DMS53 treated with DMSO at 0.1 percent for 48 hours (cell line): ENCODE measurements at regions not wholly inside any gene's neighbourhood (a gene's known extent, or its start where the extent isn't known, plus 50 kb on each side); places are given as distances from the start of the nearest gene placed in this dataset.
A peak's percentile ranks its signal among the peaks of the same experiment; 100 is the strongest.

ENCODE experiments used
- DNase-seq: peaks from one replicate; lab custom pipeline; 2025; ENCODE audit not compliant: unreplicated experiment; lab: John Stamatoyannopoulos, UW

GRCh38 chr2:234840336-234840735, 111.5 kb upstream of the SH3BP4 start:
- DNase-seq, result no peak

- DNase-seq, result no peak
Observed at GRCh38 chr2:234839285-234839684, 112.5 kb upstream of the SH3BP4 start.

GRCh38 chr2:234836271-234836670, 115.5 kb upstream of the SH3BP4 start:
- DNase-seq, result no peak

- DNase-seq, result no peak
Observed at GRCh38 chr2:234835738-234836137, 116.1 kb upstream of the SH3BP4 start.

GRCh38 chr2:234834228-234834923, 117.4 kb upstream of the SH3BP4 start:
- no peak for DNase-seq

DNA sequence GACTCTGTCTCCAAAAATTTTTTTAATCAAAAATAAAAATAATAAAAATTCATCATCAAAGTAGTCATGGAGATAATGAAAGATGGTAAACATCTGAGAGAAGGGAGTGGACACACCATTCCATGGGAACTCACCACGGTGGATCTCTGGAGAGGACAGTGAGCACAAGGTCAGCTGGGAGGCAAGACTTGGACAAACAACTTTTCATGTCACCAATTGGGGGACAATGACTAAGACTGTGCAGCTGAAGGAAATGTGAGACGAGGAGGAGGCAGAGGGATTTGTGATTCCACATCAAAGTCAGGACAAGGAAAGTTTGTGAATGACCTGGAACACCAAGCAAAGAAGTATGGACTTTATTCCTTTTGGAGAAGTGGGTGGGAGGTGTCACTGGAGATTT, 121.0 kb upstream of the SH3BP4 start:
- no peak for DNase-seq

DNA sequence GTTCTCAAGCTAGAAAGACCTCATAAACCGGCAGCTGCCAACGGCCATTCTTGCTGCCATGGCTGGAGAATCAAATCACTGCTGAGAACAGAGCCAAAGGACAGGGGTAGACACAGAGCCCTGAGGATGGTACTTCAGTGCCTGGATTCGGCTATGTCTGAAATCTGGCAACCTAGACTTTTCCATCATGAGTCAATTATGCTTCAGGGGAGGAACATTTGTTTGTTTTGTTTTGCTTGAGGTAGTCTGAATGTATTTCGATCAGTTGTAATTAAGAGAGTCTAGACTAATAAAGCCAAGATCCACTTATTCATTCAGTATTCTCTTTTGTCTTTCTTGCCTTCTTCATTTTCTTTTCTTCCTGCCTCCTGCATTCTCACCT, 122.8 kb upstream of the SH3BP4 start:
- no peak for DNase-seq

- no peak for DNase-seq
Observed at GRCh38 chr2:234828382-234829073, 123.3 kb upstream of the SH3BP4 start.

GRCh38 chr2:234827096-234827860, 124.5 kb upstream of the SH3BP4 start:
- DNase-seq, result no peak

GRCh38 chr2:234826681-234827080, 125.1 kb upstream of the SH3BP4 start:
- no peak for DNase-seq

GRCh38 chr2:234825616-234826015, 126.2 kb upstream of the SH3BP4 start:
- DNase-seq, result no peak

GRCh38 chr2:234823877-234824376, 127.9 kb upstream of the SH3BP4 start:
- peak; percentile 11 for DNase-seq

DNA sequence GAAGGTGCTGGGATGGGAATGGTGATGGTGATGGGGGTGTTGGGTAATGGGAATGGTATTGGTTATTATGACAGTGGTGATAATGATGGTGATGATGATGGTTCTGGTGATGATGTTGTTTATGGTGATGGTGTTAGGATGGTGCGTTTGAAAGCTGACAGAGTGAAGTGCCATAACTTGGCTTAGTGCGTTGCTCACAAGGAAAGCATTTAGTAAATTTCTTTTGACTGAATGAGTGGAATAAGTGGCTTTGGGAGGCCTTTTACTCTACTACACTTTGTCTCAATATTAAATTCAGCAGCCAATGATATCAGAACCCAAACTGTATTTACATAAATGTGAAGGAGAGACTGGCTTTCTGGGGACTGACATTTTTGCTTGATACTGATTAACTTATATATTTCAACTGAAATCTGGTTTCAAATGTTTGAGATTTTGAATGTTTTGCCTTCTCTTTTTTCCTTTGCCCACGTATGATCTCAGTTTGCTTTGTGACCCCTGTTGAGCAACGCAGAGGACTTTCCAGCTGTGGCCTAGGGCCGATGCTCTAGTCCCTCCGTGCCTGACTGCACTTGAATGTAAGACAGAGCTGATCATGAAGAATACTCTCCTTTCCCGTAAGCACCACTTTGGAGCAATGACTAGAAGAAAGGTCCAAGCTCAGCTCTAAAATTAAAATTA, 128.5 kb upstream of the SH3BP4 start:
- DNase-seq, result no peak

DNA sequence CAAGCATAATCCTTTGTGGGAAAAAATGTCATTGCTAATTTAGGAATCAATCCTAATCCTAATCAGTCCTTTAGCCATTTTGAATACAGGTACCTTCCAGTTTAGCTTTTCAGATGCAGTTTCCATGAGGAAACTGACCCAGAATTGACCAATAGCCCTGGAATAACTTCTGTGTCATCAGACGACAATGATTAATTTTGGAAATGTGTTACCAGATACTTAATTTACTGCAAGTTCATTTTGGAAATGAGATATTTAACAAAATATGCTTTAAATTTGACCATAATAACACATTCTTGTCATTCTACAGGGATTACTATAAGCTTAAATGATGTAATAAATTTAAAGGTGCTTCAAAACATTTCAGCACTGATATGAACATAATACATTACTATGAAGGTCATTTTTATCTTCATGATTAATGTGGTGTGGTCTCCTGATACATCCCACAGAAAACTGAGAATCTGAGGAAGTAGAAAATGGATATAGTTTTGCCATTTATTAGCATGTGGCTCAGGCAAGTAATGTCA, 129.8 kb upstream of the SH3BP4 start:
- DNase-seq, result no peak

DNA sequence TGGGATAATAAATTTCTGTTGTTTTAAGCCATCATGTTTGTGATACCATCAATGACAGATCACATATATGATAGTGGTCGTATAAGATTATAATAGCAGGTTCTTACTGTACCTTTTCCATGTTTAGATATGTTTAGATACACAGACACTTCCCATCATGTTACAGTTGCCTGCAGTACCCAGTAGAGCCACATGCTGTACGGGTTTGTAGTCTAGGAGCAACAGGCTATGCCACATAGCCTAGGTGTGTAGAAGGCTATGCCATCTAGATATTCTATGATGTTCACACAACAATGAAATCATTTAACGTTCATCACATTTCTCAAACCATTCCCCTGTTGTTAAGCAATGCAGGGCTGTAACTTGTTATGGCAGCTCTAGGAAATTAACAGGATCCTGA, 132.9 kb upstream of the SH3BP4 start:
- DNase-seq, result no peak

DNA sequence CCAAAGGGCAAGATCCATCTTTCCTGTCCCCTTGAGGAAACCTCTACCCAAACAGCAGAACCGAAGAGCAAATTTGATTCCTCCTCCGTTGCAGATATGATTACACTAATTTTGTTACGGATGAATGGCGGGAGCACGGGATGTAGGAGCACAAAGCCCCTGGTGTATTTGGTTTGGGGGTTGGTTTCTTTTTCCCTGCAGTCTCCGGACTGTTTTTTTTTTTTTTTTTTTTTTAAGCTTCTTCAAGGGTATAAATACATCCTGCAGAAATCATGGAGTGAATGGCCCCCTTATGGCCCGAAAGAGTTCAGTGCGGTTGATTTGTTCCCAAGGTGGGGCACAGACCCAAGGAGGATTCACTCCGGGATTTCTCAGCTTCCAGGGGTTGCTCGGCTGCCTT, 135.3 kb upstream of the SH3BP4 start:
- DNase-seq, result no peak

DNA sequence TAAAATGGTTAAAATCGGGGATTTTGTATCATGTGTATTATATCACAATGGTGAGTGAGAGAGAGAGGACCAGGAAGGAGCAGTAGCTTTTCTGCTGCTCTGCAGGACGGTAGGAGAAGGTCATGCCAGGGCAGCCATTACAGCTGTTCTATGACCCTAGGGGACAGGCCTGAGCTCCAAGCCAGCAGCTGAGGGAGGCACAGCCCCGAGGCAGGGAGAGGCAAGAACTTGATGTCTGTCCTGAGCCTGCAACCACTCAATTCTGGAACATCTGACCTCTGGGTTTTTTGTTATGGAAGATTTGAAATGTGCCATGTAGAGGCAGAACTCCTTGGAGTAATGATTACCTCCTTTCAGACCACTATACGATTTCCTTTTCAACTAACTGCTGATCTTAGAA, 135.8 kb upstream of the SH3BP4 start:
- no peak for DNase-seq

DNA sequence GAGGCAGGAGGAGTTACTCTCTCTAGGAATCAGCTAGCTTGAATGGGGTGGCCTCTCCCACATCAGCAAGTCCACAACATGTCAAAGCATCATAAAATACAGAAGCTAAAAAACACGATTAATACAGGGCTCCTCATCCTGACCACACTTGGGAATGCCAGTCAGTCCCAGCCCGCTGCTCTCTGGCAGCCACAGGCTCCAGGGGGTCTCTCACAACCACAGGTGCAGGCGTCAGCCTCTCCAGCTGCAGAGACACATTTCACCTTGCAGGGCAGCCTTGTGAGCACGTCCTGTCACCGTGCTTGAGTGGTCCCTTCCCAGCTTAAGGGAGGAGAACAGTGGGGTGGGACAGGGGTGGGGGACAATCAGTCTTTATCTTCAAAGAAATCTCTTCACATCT, 137.4 kb upstream of the SH3BP4 start:
- DNase-seq, result no peak

GRCh38 chr2:234812851-234813250, 139.0 kb upstream of the SH3BP4 start:
- DNase-seq, result no peak

DNA sequence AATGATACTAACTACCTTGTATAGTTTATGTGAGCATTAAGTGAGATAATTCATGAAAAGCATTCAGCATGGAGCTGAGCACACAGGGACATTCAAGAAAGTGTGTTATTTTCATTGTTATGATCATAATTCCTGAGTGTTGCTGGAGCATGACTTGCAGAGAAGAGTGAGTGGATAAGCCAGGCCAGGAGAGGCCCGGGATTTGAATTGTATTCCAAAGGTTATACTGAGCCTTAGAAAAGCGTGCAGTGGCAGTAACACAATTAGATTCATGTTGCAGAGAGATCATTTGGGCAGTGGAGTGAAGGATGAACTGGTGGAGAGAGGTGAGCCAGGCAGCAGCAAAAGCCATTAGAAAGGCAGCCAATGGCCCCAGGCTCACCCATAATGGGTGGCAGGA, 142.9 kb upstream of the SH3BP4 start:
- no peak for DNase-seq

DNA sequence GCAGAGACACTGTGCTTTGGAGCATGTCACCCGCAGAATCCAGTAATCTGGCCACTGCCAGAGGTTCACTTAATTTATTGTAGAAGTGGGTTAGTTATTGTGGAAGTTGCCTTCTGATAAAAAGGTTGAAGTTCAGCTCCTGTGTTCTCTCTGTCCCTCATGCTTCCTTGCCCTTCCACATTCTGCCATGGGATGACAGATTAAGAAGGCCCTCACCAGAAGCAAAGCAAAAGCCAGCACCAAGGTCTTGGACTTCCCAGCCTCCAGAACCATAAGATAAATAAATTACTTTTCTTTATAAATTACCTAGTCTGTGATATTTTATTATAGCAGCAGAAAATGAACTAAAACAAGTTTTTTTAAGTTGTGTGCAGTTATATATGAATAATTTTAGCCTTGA, 145.0 kb upstream of the SH3BP4 start:
- no peak for DNase-seq
